Gastroesophageal sphincter (tissue), 4 donors: ENCODE measurements at regions not wholly inside any gene's neighbourhood (a gene's known extent, or its start where the extent isn't known, plus 50 kb on each side); places are given as distances from the start of the nearest gene placed in this dataset.

Source experiments
- ATAC-seq: fragments of 150-250 bp; one replicate; pipeline ENCODE4 v1.9.1; 2016; ENCODE audit warnings: mild to moderate bottlenecking, moderate library complexity
- H3K27ac ChIP-seq, 4 donors: fragments of 200-600 bp; sonication (generic) in 3 of 4; 1 replicate in 3 of 4; 2 replicates in 1 of 4; pipeline ENCODE4 v1.5.1; 2016 to 2019
- H3K27me3 ChIP-seq: fragments of 200-600 bp; sonication (generic); one replicate; pipeline ENCODE4 v1.5.1; 2019
- H3K36me3 ChIP-seq, 2 donors: fragments of 200-600 bp; sonication (generic); one replicate each; pipeline ENCODE4 v1.5.1; 2019; ENCODE audit warnings: control low read depth in 1 of 2
- H3K4me1 ChIP-seq, 3 donors: fragments of 200-600 bp; sonication (generic); 1 replicate in 2 of 3; 2 replicates in 1 of 3; pipeline ENCODE4 v1.5.1; 2016 to 2019; ENCODE audit warnings: control low read depth in 2 of 3
- H3K4me3 ChIP-seq, 2 donors: fragments of 200-600 bp; sonication (generic); one replicate each; pipeline ENCODE4 v1.5.1; 2019; ENCODE audit warnings: mild to moderate bottlenecking in 1 of 2, moderate library complexity in 1 of 2
- H3K9me3 ChIP-seq, 3 donors: fragments of 200-600 bp; sonication (generic); one replicate each; pipeline ENCODE4 v1.5.1; 2017 to 2019; ENCODE audit warnings: control low read depth in 2 of 3
- EP300 ChIP-seq: sonication (generic); formaldehyde crosslinking; IDR thresholded peaks from one replicate; pipeline ENCODE4 v1.6.1; 2017; ENCODE audit warnings: antibody characterized with exemption, mild to moderate bottlenecking
- POLR2A ChIP-seq, 2 donors: fragments of 450-650 bp; IDR thresholded peaks; one replicate each; pipeline ENCODE4 v1.6.1; 2017; ENCODE audit warnings: antibody characterized with exemption in 2 of 2, mild to moderate bottlenecking in 2 of 2, moderate library complexity in 1 of 2
- POLR2AphosphoS5 ChIP-seq: sonication (generic); formaldehyde crosslinking; IDR thresholded peaks from one replicate; pipeline ENCODE4 v1.6.1; 2017; ENCODE audit warnings: antibody characterized with exemption
- WGBS, 2 donors: methylation state at CpG; one replicate each; pipeline ENCODE4 v1.1.5; 2018; ENCODE audit warnings: low coverage in 1 of 2; 5-methylcytosine and 5-hydroxymethylcytosine counted together
- TF ChIP-seq, protein P1 (sequence below), 4 experiments: fragments of 200-600 bp in 2 of 4; fragments of 450-650 bp in 2 of 4; sonication (generic) in 1 of 4; IDR thresholded peaks; one replicate each; pipeline ENCODE4 v1.5.1; 2017 to 2019; ENCODE audit warnings: antibody characterized with exemption in 4 of 4, mild to moderate bottlenecking in 2 of 4, moderate library complexity in 2 of 4

DNA sequence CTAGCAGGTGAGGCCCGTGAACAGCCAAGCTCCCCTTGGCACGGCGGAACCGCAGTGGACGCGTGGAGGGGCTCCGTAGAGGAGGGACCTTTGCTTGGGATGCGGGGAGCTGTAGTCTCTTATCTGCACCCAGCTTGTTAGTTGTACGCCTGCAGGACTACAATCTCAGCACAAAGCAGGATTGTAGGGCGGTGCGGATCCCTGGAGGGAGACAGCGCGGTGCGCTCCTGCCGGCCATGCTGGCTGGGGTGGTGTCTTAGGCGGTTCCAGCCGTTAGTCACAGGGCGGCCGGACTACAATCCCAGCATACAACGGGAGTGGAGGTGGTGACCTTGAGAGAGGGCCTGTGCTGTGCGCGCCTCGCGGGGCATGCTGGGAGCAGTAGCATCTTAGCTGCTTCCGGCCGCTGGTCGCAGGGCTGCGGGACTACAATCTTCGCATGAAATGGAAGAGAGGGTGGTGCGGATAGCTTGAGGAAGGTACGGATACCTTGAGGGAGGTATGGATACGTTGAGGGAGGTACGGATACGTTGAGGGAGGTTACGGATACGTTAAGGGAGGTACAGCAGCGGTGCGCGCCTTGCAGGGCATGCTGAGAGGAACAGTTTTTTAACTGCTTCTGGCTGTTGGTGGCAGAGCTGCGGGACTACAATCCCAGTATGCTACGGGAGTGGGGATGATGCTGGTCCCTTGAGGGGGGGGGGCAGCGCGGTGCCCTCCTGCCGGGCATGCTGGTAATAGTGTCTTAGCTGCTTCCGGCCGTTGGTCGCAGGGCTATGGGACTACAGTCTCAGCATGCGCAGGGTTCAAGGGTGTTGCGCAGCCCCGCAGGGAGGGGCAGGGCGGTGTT, 1419.1 kb downstream of the UQCRFS1 start:
- TF ChIP-seq POLR2A (IDR thresholded peaks at IDR 0.05) (peak; percentile 60 to 64), POLR2AphosphoS5 (peak; percentile 78), EP300 (no peak)
- TF ChIP-seq, protein P1, sequence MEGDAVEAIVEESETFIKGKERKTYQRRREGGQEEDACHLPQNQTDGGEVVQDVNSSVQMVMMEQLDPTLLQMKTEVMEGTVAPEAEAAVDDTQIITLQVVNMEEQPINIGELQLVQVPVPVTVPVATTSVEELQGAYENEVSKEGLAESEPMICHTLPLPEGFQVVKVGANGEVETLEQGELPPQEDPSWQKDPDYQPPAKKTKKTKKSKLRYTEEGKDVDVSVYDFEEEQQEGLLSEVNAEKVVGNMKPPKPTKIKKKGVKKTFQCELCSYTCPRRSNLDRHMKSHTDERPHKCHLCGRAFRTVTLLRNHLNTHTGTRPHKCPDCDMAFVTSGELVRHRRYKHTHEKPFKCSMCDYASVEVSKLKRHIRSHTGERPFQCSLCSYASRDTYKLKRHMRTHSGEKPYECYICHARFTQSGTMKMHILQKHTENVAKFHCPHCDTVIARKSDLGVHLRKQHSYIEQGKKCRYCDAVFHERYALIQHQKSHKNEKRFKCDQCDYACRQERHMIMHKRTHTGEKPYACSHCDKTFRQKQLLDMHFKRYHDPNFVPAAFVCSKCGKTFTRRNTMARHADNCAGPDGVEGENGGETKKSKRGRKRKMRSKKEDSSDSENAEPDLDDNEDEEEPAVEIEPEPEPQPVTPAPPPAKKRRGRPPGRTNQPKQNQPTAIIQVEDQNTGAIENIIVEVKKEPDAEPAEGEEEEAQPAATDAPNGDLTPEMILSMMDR (IDR thresholded peaks at IDR 0.05) = peak in 1 of 4 experiments; percentile 21
- peaks cover 0 to 16% of the 10 kb centered on the region in 2 donors for H3K36me3 ChIP-seq
- 0 to 2% methylated on average over 13 to 25 of the region's 51 CpGs for WGBS, 2 donors

DNA sequence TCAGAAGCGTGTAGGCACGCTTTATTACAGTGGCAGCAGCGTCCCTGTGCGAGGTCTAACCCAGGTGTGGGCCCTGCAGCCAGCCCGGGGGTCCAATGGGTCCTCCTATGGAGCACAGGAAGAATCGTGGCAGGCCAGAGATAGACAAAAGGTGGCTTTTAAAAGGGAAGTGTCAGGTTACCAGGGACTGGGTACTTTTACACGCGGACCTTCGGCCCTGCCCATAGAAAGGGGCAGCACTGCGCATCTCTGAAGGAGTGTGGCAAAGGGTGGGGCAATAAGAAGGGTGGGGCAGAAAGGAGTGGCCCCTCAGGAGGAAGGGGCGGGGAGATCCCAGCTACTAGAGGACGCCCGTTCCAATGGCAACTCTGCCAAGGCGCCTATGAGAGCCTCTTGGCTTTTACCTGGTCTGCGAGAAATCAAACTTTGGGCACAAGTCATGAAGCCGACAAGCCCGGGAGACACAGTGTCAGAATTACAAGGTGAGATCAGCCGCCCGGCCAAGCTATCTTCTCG, 1419.8 kb downstream of the UQCRFS1 start:
- peak overlapping the region; percentile 73 to 76 for H3K4me3 ChIP-seq
- H3K27me3 ChIP-seq = no peaks in the 10 kb centered on the region
- peak; percentile 80 for ATAC-seq
- TF ChIP-seq, protein P1 (IDR thresholded peaks at IDR 0.05) = no peak
- TF ChIP-seq EP300 (no peak), POLR2A (IDR thresholded peaks at IDR 0.05) (no peak), POLR2AphosphoS5 (no peak)
- WGBS, 2 donors = 0% methylated on average over 1 to 6 of the region's 20 CpGs
- H3K4me1 ChIP-seq = peaks cover 0 to 46% (median 10%) of the 10 kb centered on the region in 3 donors
- H3K27ac ChIP-seq = peak overlapping the region; percentile 79 to 96 (median 92)
- H3K9me3 ChIP-seq = no peaks in the 10 kb centered on the region
- peaks cover 0 to 9% of the 10 kb centered on the region in 2 donors for H3K36me3 ChIP-seq

More for the DNA sequence above, 1419.1 kb downstream of the UQCRFS1 start:
- peaks cover 0 to 46% (median 10%) of the 10 kb centered on the region in 3 donors for H3K4me1 ChIP-seq
- H3K9me3 ChIP-seq = no peaks in the 10 kb centered on the region
- H3K4me3 ChIP-seq = peak overlapping the region; percentile 73 to 76
- no peaks in the 10 kb centered on the region for H3K27me3 ChIP-seq
- H3K27ac ChIP-seq = peak overlapping the region; percentile 79 to 96 (median 92)
- ATAC-seq = peak; percentile 98

DNA sequence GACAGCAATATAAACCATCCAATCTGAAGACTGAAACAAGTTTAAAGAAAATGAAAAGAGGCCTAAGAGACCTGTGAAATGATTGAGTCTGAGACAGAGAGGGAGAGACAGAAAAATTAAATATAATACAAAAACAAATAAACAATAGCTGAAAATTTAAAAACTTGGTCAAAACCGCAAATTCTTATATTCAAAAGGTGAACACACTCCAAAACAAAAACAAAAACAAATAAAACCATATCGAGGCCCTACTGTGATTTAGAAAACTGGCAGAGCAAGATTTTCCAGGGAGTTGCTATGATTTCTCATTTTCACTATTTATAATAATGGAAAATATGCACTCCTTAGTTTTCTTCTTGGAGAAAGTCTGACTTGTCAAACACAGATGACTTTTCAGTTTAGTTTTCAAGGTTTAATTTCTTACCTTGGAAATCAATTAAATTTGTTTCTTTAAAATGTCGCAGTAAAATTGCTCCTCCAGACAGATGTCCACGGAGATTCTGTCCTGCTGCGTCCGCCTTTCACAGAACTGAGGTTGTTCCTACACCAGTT, 1420.3 kb downstream of the UQCRFS1 start:
- TF ChIP-seq POLR2A (IDR thresholded peaks at IDR 0.05) (no peak), EP300 (no peak), POLR2AphosphoS5 (no peak)
- H3K36me3 ChIP-seq = peaks cover 0 to 3% of the 10 kb centered on the region in 2 donors
- no peak for ATAC-seq
- WGBS, 2 donors = 22 to 23% methylated on average over 2 to 3 of the region's 6 CpGs
- H3K4me1 ChIP-seq = peaks cover 0 to 46% (median 10%) of the 10 kb centered on the region in 3 donors
- H3K9me3 ChIP-seq = no peaks in the 10 kb centered on the region
- no peaks in the 10 kb centered on the region for H3K27me3 ChIP-seq
- peak overlapping the region; percentile 73 to 76 for H3K4me3 ChIP-seq
- H3K27ac ChIP-seq = peak overlapping the region; percentile 79 to 96 (median 92)

DNA sequence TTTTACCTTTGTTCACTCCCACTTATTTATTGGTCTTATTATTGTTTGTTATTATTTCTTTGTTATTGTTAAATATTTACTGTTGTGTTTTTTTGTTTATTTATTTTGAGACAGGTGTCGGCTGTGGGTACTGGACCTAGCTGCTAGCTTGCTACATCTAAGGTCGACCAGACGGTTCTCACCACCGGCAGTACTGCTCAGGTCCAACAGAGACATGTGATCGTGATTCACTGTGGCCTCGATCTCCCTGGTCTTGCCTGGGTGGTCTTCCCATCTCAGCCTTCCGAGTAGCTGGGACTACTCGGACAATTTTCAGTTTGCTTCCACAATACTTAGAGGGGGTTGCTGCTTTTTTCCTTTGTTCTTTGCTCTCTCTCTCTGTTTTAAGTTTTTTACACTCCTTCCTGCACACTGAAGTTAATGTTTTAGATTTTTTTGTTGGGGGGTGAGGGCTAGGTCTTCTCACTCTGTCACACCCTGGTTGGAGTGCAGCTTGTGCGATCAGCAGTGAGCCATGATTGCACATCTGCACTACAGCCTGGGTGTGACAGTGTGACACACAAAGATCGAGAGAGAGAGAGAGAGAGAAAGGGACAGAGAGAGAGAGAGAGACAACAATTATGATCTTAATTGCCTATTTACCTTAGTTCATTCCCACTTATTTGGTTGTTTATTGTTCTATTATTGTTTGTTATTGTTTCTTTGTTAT, 1432.4 kb downstream of the UQCRFS1 start:
- ATAC-seq = no peak
- no peak overlapping the region for H3K4me3 ChIP-seq
- H3K4me1 ChIP-seq = no peaks in the 10 kb centered on the region
- no peak overlapping the region for H3K27ac ChIP-seq
- peaks cover 0 to 20% of the 10 kb centered on the region in 2 donors for H3K36me3 ChIP-seq
- no peaks in the 10 kb centered on the region for H3K9me3 ChIP-seq
- TF ChIP-seq POLR2A (IDR thresholded peaks at IDR 0.05) (no peak), EP300 (no peak), POLR2AphosphoS5 (no peak)
- TF ChIP-seq, protein P1 (IDR thresholded peaks at IDR 0.05) = no peak
- 75 to 92% methylated on average over 7 to 9 of the region's 10 CpGs for WGBS, 2 donors
- no peaks in the 10 kb centered on the region for H3K27me3 ChIP-seq

DNA sequence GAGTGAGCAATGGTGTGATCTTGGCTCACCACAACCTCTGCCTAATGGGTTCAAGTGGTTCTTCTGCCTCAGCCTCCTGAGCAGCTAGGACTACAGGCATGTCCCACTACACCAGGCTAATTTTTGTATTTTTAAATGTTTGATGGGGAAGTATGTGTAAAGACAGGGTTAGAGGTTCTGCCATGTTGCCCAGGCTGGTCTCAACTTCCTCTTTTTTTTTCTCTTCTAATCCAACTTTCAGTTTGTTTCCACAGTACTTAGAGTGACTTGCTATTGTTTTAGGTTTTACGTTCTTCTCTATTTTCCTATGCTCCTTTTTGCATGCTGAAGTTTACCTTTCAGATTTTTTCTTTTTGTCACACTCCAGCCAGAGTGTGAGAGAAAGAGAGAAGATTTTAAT, 1433.0 kb downstream of the UQCRFS1 start:
- no peak for ATAC-seq

More for the DNA sequence above, 1433.0 kb downstream of the UQCRFS1 start:
- Histone ChIP-seq H3K9me3 (no peaks in the 10 kb centered on the region), H3K4me1 (no peaks in the 10 kb centered on the region), H3K4me3 (no peak overlapping the region), H3K27me3 (no peaks in the 10 kb centered on the region), H3K27ac (no peak overlapping the region), H3K36me3 (peaks cover 0 to 25% of the 10 kb centered on the region in 2 donors)
- 67% methylated on average over 1 of the region's 1 CpG; no CpG with 5 or more reads in 1 of the 2 donors for WGBS, 2 donors
- TF ChIP-seq EP300 (no peak), POLR2AphosphoS5 (no peak), POLR2A (IDR thresholded peaks at IDR 0.05) (no peak)
- TF ChIP-seq, protein P1 (IDR thresholded peaks at IDR 0.05) = no peak
